ENCODE measurements at regions not wholly inside any gene's neighbourhood (a gene's known extent, or its start where the extent isn't known, plus 50 kb on each side); places are given as distances from the start of the nearest gene placed in this dataset.

DNA sequence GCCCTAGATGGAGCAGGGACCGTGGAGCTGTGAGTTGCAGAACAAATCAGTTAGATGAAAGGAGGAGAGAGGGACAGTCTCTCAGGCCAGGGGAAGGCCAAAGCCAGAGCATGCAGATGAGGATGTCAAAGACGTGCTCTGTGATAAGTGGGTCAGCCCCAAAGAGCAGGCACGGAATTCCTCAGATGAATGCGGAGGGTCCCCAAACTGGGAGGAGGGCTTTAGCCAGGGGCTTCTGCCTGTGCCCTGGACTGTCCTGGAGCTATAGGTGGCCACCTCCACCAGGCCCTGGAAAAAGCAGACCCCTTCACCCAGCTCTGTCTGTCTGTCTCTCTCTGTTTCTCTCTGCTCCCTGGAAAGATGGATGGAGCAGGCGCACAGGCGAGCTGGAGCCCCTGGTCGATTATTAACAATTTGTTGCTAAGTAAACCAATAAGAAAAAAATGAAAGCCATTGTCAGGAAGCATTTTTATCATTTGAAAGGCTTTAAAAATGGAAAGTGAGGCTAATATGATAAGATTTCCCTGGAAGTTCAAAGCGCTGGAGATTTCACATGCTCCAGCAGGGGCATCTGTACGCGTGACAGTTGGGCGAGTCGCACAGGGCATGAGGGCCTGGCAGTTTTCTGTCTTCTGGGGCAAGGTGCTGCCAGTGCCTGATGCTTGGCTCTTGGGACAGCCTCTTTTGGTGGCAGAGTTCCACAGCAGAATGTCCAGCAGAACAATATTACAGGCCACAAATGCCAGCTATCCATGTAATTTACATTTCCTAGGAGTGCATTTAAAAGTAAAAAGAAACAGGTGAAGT, 241.0 kb downstream of the GLI2 start:
- H3K79me2 ChIP-seq (replicated peaks; ENCODE audit: insufficient read depth, low read length) = no peaks in the 10 kb centered on the region
- no peaks in the 10 kb centered on the region for H3K27me3 ChIP-seq (ENCODE audit: insufficient read depth, low read depth, low read length)
- H3K4me2 ChIP-seq (ENCODE audit: low read length) = no peak overlapping the region
- H3F3A ChIP-seq (ENCODE audit: insufficient read depth, low read length, poor library complexity, severe bottlenecking) = no peaks in the 10 kb centered on the region
- H3K9ac ChIP-seq (ENCODE audit: low read length) = no peak overlapping the region
- no peaks in the 10 kb centered on the region for H3K9me2 ChIP-seq (ENCODE audit: insufficient read depth, low read length)
- no peak overlapping the region for H3K27ac ChIP-seq (ENCODE audit: low read length)
- H4K20me1 ChIP-seq (ENCODE audit: insufficient read depth) = no peaks in the 10 kb centered on the region
- TF ChIP-seq TAF1 (IDR thresholded peaks at IDR 0.05; ENCODE audit: low read depth) = no peak
- TF ChIP-seq SMC3 (conservative IDR thresholded peaks at IDR 0.05; ENCODE audit: poor library complexity) = no peak
- TF ChIP-seq CTCF (IDR thresholded peaks at IDR 0.05; ENCODE audit: poor library complexity, severe bottlenecking) = no peak
- no peak for TF ChIP-seq EP300 (conservative IDR thresholded peaks at IDR 0.05; ENCODE audit: poor library complexity, severe bottlenecking)
- no peak for TF ChIP-seq RAD21 (conservative IDR thresholded peaks at IDR 0.05)
- TF ChIP-seq REST (IDR thresholded peaks at IDR 0.05; ENCODE audit: borderline replicate concordance) = no peak
- TF ChIP-seq MXI1 (conservative IDR thresholded peaks at IDR 0.05; ENCODE audit: poor library complexity, severe bottlenecking) = no peak
- no peak for TF ChIP-seq POLR2AphosphoS5 (IDR thresholded peaks at IDR 0.05)
- no peak for TF ChIP-seq EZH2 (IDR thresholded peaks at IDR 0.05; ENCODE audit: borderline replicate concordance, insufficient read depth, low read length, poor library complexity, severe bottlenecking)
- H3K9me3 ChIP-seq (ENCODE audit: low read length) = no peaks in the 10 kb centered on the region
- no peak overlapping the region for H3K4me3 ChIP-seq (ENCODE audit: low read length)
- H3K36me3 ChIP-seq (ENCODE audit: insufficient read depth, low read length) = no peaks in the 10 kb centered on the region
- H2AFZ ChIP-seq (ENCODE audit: low read depth, low read length) = no peak overlapping the region

DNA sequence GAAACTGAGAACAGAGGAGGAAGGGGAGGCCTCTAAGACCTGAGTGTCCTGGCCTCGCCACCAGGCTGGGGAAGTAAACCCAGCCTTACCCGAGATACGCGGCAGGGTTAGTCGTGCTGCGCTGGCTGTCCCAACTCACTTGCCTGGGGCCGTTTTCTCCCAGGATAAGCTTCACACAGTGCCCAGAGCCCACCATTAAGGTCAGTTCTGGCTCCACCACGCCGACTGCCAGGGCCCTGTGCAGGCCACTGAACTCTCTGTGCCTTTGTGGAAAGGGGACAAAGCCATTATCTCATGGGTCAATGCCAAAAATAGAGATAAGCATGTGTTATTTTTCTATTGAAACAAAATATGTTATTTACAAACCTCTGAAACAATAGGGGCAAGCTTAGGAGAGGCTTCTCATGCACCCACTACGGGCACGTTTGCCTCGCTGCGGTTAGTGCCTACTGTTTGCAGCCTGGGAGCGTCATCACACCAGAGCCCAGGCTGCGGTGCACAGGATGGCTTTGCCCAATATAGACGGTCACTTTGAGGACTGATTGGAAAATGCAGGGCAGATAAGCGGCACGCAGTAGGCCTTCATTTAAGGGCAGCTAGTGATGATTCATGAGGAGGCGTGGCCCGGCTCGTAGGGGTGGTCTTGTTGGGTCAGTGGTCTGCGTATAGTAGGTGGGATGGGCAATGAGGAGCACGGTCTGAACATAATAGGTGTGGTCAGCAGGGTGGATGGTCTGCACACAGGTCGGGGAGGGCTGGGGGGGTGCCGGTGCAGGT, 242.1 kb downstream of the GLI2 start:
- Histone ChIP-seq H3K36me3 (ENCODE audit: insufficient read depth, low read length) (no peaks in the 10 kb centered on the region), H3K27me3 (ENCODE audit: insufficient read depth, low read depth, low read length) (no peaks in the 10 kb centered on the region), H3K9me3 (ENCODE audit: low read length) (no peaks in the 10 kb centered on the region), H3K9me2 (ENCODE audit: insufficient read depth, low read length) (no peaks in the 10 kb centered on the region), H3F3A (ENCODE audit: insufficient read depth, low read length, poor library complexity, severe bottlenecking) (no peaks in the 10 kb centered on the region), H3K79me2 (replicated peaks; ENCODE audit: insufficient read depth, low read length) (no peaks in the 10 kb centered on the region), H3K9ac (ENCODE audit: low read length) (no peak overlapping the region), H3K27ac (ENCODE audit: low read length) (no peak overlapping the region), H3K4me2 (ENCODE audit: low read length) (no peak overlapping the region), H2AFZ (ENCODE audit: low read depth, low read length) (no peak overlapping the region), H3K4me3 (ENCODE audit: low read length) (no peak overlapping the region), H4K20me1 (ENCODE audit: insufficient read depth) (no peaks in the 10 kb centered on the region)
- no peak for TF ChIP-seq CTCF (IDR thresholded peaks at IDR 0.05; ENCODE audit: poor library complexity, severe bottlenecking)

Data from neural cell (in vitro differentiated cells).